Activated naive CD4-positive, alpha-beta T cell treated with anti-CD3 and anti-CD28 coated beads, Interleukin-2, amount 50 U/mL, for 24 hours (primary cell): ENCODE measurements at regions not wholly inside any gene's neighbourhood (a gene's known extent, or its start where the extent isn't known, plus 50 kb on each side); places are given as distances from the start of the nearest gene placed in this dataset.
"Not testable (repeated sequence)": the region's sequence is repeated elsewhere in the genome, so short reads cannot be mapped to it uniquely, and the experiment has no call there.

ENCODE experiments used
- H3K27ac Mint-ChIP-seq: one replicate; pipeline ENCODE4 v1.8.0; 2021; ENCODE audit warnings: mild to moderate bottlenecking, mixed read lengths
- H3K27me3 Mint-ChIP-seq: one replicate; pipeline ENCODE4 v1.8.0; 2021; ENCODE audit warnings: mixed read lengths
- H3K36me3 Mint-ChIP-seq: one replicate; pipeline ENCODE4 v1.8.0; 2021; ENCODE audit warnings: mixed read lengths
- H3K4me1 Mint-ChIP-seq: one replicate; pipeline ENCODE4 v1.8.0; 2021; ENCODE audit warnings: mixed read lengths
- H3K4me3 Mint-ChIP-seq: one replicate; pipeline ENCODE4 v1.8.0; 2021; ENCODE audit warnings: mild to moderate bottlenecking, mixed read lengths
- H3K9me3 Mint-ChIP-seq: one replicate; pipeline ENCODE4 v1.8.0; 2021; ENCODE audit warnings: mixed read lengths

- Mint-ChIP-seq H3K9me3 (no peaks in the 10 kb centered on the region), H3K27me3 (no peaks in the 10 kb centered on the region), H3K36me3 (no peaks in the 10 kb centered on the region), H3K4me1 (no peaks in the 10 kb centered on the region), H3K27ac (no peak overlapping the region), H3K4me3 (no peak overlapping the region)
Measured at GRCh38 chr3:106488331-106488730, 619.5 kb upstream of the CBLB start.

- no peaks in the 10 kb centered on the region for H3K4me1 Mint-ChIP-seq
- H3K27ac Mint-ChIP-seq, result no peak overlapping the region
- no peak overlapping the region for H3K4me3 Mint-ChIP-seq
- H3K9me3 Mint-ChIP-seq, result no peaks in the 10 kb centered on the region
- H3K27me3 Mint-ChIP-seq, result no peaks in the 10 kb centered on the region
- H3K36me3 Mint-ChIP-seq, result no peaks in the 10 kb centered on the region
Measured at GRCh38 chr3:106491796-106492195, 623.0 kb upstream of the CBLB start.

- Mint-ChIP-seq H3K27me3 (no peaks in the 10 kb centered on the region), H3K36me3 (no peaks in the 10 kb centered on the region), H3K9me3 (no peaks in the 10 kb centered on the region), H3K4me3 (no peak overlapping the region), H3K4me1 (no peaks in the 10 kb centered on the region), H3K27ac (no peak overlapping the region)
Measured at GRCh38 chr3:106508331-106508893, 639.6 kb upstream of the CBLB start.

GRCh38 chr3:106510206-106510605 lies 641.4 kb upstream of the CBLB start:
- Mint-ChIP-seq H3K27ac (no peak overlapping the region), H3K9me3 (no peaks in the 10 kb centered on the region), H3K4me1 (no peaks in the 10 kb centered on the region), H3K4me3 (no peak overlapping the region), H3K36me3 (no peaks in the 10 kb centered on the region), H3K27me3 (no peaks in the 10 kb centered on the region)

GRCh38 chr3:106512846-106513245 lies 644.0 kb upstream of the CBLB start:
- Mint-ChIP-seq H3K9me3 (no peaks in the 10 kb centered on the region), H3K4me3 (no peak overlapping the region), H3K4me1 (no peaks in the 10 kb centered on the region), H3K27me3 (no peaks in the 10 kb centered on the region), H3K27ac (no peak overlapping the region), H3K36me3 (no peaks in the 10 kb centered on the region)

- Mint-ChIP-seq H3K4me3 (no peak overlapping the region), H3K36me3 (no peaks in the 10 kb centered on the region), H3K27ac (no peak overlapping the region), H3K4me1 (no peaks in the 10 kb centered on the region), H3K9me3 (no peaks in the 10 kb centered on the region), H3K27me3 (no peaks in the 10 kb centered on the region)
Measured at GRCh38 chr3:106514431-106514830, 645.6 kb upstream of the CBLB start.

GRCh38 chr3:106518516-106518915 lies 649.7 kb upstream of the CBLB start:
- Mint-ChIP-seq H3K27ac (no peak overlapping the region), H3K4me1 (no peaks in the 10 kb centered on the region), H3K36me3 (no peaks in the 10 kb centered on the region), H3K9me3 (no peaks in the 10 kb centered on the region), H3K4me3 (no peak overlapping the region), H3K27me3 (no peaks in the 10 kb centered on the region)

GRCh38 chr3:106522397-106522796 lies 653.6 kb upstream of the CBLB start:
- H3K4me1 Mint-ChIP-seq, result no peaks in the 10 kb centered on the region
- no peak overlapping the region for H3K27ac Mint-ChIP-seq
- no peaks in the 10 kb centered on the region for H3K9me3 Mint-ChIP-seq

GRCh38 chr3:106528932-106529331 lies 660.1 kb upstream of the CBLB start:
- Mint-ChIP-seq H3K27me3 (peaks cover 2% of the 10 kb centered on the region), H3K4me1 (no peaks in the 10 kb centered on the region), H3K36me3 (no peaks in the 10 kb centered on the region), H3K4me3 (no peak overlapping the region), H3K9me3 (no peaks in the 10 kb centered on the region), H3K27ac (no peak overlapping the region)

More at GRCh38 chr3:106522397-106522796, 653.6 kb upstream of the CBLB start:
- Mint-ChIP-seq H3K27me3 (no peaks in the 10 kb centered on the region), H3K36me3 (no peaks in the 10 kb centered on the region), H3K4me3 (no peak overlapping the region)

GRCh38 chr3:106529738-106530137 lies 660.9 kb upstream of the CBLB start:
- H3K4me1 Mint-ChIP-seq, result no peaks in the 10 kb centered on the region
- H3K36me3 Mint-ChIP-seq, result no peaks in the 10 kb centered on the region
- H3K4me3 Mint-ChIP-seq, result no peak overlapping the region
- H3K27me3 Mint-ChIP-seq, result peaks cover 2% of the 10 kb centered on the region
- H3K9me3 Mint-ChIP-seq, result no peaks in the 10 kb centered on the region
- no peak overlapping the region for H3K27ac Mint-ChIP-seq

GRCh38 chr3:106530367-106530766 lies 661.6 kb upstream of the CBLB start:
- Mint-ChIP-seq H3K9me3 (no peaks in the 10 kb centered on the region), H3K27ac (no peak overlapping the region), H3K4me3 (no peak overlapping the region), H3K36me3 (no peaks in the 10 kb centered on the region), H3K4me1 (no peaks in the 10 kb centered on the region), H3K27me3 (peaks cover 2% of the 10 kb centered on the region)

- H3K4me1 Mint-ChIP-seq, H3K36me3 Mint-ChIP-seq, H3K4me3 Mint-ChIP-seq, H3K27me3 Mint-ChIP-seq, H3K9me3 Mint-ChIP-seq, H3K27ac Mint-ChIP-seq: not testable (repeated sequence)
Measured at GRCh38 chr3:106531771-106532329, 663.0 kb upstream of the CBLB start.

- Mint-ChIP-seq H3K27ac (no peak overlapping the region), H3K27me3 (peaks cover 2% of the 10 kb centered on the region), H3K4me1 (no peaks in the 10 kb centered on the region), H3K36me3 (no peaks in the 10 kb centered on the region), H3K9me3 (peaks cover 21% of the 10 kb centered on the region), H3K4me3 (no peak overlapping the region)
Measured at GRCh38 chr3:106533093-106533787, 664.4 kb upstream of the CBLB start.

- H3K4me1 Mint-ChIP-seq, result no peaks in the 10 kb centered on the region
- no peak overlapping the region for H3K4me3 Mint-ChIP-seq
- no peaks in the 10 kb centered on the region for H3K36me3 Mint-ChIP-seq
- peaks cover 2% of the 10 kb centered on the region for H3K27me3 Mint-ChIP-seq
- H3K9me3 Mint-ChIP-seq, result peaks cover 27% of the 10 kb centered on the region
- H3K27ac Mint-ChIP-seq, result no peak overlapping the region
Measured at GRCh38 chr3:106533788-106534160, 665.0 kb upstream of the CBLB start.

GRCh38 chr3:106534206-106534605 lies 665.4 kb upstream of the CBLB start:
- peaks cover 2% of the 10 kb centered on the region for H3K27me3 Mint-ChIP-seq
- H3K27ac Mint-ChIP-seq, result no peak overlapping the region
- no peaks in the 10 kb centered on the region for H3K4me1 Mint-ChIP-seq
- no peak overlapping the region for H3K4me3 Mint-ChIP-seq
- H3K36me3 Mint-ChIP-seq, result no peaks in the 10 kb centered on the region
- H3K9me3 Mint-ChIP-seq, result peaks cover 28% of the 10 kb centered on the region

- peaks cover 28% of the 10 kb centered on the region for H3K9me3 Mint-ChIP-seq
- H3K36me3 Mint-ChIP-seq, result no peaks in the 10 kb centered on the region
- no peaks in the 10 kb centered on the region for H3K4me1 Mint-ChIP-seq
- H3K27me3 Mint-ChIP-seq, result no peaks in the 10 kb centered on the region
- H3K4me3 Mint-ChIP-seq, result no peak overlapping the region
- no peak overlapping the region for H3K27ac Mint-ChIP-seq
Measured at GRCh38 chr3:106540743-106541142, 671.9 kb upstream of the CBLB start.
